HG02623 (cell line): ENCODE measurements at regions not wholly inside any gene's neighbourhood (a gene's known extent, or its start where the extent isn't known, plus 50 kb on each side); places are given as distances from the start of the nearest gene placed in this dataset.

Experiments used
- ATAC-seq: cut with Tn5 transposase; IDR thresholded peaks from one replicate; pipeline ENCODE4 v1.9.1; 2021; ENCODE audit warnings: moderate library complexity; ENCODE audit not compliant: unreplicated experiment

DNA sequence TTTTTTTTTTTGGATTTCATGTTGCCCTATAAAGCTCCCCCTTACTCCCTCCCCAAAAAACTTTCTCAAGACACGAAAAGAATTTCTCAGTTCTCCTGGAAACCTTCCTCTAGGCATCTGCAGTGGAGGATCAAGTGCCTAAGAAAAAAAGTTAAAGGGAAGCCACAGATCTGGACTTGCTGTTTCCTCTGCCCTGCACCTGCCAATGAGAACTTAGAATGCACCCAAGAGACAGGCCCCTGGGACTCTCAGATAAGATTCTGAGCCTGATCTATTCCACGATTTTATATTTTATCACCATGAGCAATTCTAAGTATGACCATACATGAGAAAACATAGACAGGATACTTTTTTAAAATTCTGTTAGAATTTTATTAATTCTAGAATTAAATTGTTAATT lies 728.9 kb downstream of the BCL11B start:
- no peak for ATAC-seq

DNA sequence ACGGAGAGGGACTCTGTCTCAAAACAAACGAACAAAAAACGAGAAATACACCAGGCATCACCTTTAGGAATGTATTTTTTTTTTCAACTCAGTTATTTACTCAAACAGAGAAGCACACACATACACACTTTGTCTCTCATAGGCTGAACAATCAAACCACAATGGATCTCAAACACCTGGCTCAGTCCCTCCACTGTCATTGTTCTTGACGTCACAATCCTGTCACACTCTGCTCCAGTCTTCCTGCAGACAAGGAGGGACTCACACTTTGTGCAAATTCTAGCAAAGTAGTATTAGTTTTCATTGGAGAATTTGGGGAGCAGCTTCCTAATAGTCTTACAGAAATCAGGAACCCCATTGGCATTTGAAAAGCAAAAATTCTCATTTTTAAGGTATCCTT lies 727.8 kb downstream of the BCL11B start:
- no peak for ATAC-seq

DNA sequence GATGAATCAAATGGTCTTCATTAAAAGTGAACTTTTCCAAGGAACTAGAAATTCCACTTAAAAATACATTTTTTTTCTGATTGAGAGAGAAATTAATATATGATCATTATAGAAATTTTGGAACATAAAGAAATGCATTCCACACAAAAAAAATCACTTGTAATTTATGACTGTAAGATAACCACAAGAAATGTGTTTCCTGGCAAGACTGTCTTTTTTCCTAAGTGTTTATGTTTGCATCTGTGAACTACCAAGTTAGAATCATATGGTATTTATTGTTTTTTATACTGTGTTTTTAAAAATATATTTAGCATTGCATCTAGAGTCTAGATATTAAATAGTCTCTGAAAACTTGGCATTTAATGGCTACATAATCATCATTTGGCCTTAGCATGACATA lies 726.8 kb downstream of the BCL11B start:
- ATAC-seq: no peak

DNA sequence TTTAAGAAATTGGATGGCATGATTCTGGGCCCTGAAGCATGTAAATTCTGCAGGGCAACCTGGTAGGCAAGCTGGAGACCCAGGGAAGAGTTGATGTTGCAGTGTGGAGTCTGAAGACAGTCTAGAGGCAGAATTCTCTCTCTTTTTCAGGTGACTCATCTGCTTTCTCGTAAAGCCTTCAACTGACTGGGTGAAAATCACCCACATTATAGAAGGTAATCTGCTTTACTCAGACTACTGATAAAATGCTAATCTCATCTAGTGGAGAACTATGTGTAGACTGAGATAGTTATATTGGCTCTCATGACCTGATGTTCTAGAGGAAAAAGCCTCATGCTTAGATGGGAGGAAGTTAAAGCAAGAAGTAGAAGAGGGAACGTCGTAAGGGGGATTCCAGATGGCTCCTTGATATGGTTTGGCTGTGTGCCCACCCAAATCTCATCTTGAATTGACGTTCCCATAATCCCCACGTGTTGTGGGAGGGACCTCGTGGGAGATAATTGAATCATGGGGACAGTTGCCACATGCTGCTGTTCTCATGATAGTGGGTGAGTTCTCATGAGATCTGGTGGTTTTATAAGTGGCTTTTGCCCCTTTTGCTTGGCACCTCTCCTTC lies 723.8 kb downstream of the BCL11B start:
- no peak for ATAC-seq

DNA sequence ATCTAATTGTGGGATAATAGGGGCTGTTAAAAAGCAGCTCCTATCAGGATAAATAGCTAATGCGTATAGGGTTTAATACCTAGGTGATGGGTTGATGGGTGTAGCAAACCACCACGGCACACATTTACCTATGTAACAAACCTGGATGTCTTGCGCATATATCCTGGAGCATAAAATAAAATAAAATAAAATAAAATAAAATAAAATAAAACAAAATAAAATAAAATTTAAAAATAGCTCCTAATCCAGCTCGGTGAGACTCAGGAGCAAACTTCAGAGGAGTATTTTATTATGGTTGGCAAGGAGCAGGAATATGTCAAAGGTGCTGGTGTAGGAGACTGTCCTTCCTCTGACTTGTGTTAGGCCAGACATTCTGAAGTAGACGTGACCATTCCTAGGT lies 721.0 kb downstream of the BCL11B start:
- no peak for ATAC-seq

DNA sequence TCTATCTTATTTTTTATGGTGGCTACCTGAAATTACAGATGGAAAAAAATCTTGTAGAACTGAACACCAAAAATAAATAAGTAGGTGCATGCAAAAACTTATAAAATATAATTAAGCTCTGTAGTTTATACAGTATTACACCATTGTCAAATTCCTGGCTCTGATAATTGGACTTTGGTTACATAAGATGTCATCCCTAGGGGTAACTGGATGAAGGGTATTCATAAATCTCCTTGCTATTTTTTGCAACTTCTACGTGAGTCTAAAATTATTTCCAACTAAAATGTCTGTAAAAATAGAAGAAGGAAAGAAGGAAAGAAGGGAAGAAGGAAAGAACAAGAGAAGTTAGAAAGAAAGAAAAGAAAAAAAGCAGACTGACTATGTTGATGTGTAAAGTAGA lies 716.6 kb downstream of the BCL11B start:
- no peak for ATAC-seq

DNA sequence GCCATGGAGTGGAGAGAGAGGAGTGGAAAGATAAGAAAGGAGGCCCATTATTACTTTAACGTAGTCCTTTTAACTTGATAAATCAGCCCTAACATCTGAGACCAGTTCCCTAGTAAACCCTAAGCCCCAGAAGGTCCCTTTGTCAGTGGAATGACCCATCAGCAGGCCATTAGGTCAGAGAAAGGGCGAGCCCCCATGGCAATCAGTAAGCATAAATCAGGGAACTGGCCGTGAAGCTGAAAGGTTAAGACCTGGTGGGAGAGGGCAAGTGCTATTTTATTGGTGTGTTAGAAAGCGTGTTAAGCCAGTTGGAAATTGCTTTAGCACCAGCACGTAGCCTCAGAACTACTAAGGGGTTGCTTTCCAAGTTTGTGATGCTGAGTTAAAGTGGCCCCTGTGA lies 708.0 kb downstream of the BCL11B start:
- no peak for ATAC-seq

DNA sequence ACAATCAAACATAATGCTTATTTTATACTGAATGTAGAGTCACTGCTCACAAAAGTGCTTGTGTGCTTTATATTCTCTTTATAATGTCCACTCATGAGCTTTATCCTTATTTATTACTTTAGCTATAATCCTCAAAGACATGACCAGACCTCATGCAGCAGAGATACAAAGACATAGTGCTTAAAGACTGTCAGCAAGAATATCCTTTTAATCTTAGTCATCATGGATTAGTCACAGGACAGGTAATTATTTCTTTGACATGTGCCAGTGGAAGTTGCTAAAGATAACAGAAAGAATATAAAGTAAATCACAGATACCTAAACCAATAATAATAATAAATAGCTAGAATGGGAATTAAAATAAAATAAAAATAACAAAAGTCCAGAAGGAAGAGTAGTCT lies 707.5 kb downstream of the BCL11B start:
- ATAC-seq: no peak

DNA sequence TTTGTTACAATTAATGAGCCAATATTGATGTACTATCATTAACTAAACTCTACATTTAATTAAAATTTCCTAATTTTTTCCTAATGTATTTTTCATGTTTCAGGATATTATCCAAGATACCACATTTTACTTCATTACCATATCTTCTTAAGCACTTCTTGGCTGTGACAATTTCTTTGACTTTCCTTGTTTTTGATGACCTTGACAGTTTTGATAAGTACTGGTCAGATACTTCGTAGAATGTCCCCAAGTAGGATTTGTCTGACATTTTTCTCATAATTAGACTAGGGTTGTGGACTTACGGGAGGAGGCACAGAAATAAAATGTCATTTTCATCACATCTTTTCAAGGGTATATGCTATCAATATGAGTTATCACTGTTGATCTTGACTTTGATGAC lies 700.9 kb downstream of the BCL11B start:
- no peak for ATAC-seq

DNA sequence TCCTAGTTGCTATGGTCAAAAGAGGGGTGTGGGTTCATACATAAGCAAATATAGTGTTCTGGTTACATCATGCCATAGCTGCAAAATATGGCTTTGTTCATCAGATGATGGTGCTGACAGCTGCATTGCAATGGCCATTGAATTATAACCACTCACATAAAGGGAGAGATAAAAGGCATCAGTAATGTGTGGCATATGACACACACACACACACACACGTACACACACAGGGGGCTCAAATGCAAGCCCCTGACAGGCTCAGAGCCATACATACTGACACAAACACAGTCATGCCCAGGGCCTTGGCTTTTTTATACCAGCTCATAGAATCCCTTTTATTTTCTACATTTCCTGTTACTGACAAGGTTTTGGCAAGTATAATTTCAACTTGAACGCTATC lies 698.9 kb downstream of the BCL11B start:
- no peak for ATAC-seq

DNA sequence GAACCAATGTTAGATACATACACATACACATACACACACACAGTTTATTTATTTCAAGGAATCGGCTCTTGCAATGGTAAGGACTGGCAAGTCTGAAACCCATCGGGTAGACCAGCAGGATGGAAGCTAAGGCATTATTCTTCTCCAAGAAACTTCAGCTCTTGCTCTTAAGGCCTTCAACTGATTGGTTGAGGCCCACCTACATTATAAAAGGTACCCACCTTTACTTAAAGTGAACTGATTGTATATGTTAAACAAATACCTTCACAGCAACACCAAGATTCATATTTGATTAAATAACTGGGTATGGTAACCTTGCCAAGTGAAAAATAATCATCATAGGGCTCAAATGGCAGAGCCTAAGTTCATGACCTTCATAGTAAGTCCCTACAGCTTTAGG lies 695.5 kb downstream of the BCL11B start:
- no peak for ATAC-seq

DNA sequence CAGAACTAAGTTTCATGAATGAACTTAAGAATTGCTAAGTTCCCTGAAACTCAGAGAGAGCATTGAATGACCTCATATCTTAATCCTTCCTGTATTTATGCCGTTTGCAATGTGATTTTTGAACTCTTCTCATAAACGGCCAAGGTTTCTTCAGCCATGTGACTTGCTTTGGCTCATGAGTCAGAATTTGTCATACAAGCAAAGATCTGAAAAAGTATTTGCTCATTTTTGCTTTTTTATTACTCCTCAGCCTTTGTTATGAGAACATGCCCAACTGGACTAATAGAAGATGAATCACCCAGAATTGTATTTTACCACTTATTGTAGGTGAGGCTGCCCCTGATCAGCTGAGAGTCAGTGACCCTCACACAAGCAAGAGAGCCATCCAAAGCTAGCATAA lies 693.8 kb downstream of the BCL11B start:
- ATAC-seq: no peak

DNA sequence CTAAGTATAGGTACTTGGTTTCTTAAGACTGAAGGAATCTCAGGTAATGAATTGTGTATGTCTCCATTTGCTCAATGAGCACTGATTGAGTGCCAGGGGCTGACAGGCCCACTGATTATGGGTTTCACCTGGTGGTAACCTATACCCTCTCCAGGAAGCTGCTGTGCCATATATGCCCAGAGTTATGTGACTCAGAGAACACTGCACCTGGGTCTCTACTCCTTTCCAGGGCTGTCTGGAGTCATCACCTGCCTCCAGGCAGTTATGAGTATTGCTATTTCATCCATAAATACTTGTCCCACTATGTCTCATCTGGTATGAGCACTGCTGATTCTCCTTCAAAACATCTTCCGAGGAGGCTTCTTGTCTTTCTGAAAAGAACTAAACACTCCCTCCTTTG lies 692.9 kb downstream of the BCL11B start:
- ATAC-seq: no peak

DNA sequence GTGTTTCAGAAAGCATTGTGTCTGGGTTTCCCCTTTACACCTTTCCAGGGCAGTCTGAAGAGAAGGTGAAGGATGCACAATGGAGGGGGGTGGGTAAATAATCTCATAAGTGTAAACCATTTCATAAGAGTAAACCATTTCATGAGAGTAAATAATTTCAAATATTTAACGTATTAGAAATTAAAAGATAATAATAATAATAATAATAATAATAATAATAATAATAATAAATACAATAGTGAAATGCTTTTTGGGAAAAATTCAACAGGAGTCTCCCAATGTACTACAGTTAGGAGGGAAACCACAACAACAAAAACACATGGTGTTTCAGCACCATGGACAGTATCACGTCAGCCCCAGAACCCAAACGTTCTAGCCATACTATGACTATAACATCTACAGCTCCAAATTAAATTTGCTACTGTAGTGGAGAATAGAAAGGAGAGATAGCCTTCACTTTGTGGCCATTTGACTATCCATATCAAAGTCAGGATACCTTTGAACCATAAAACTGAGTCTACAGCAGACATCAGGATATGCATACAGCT lies 691.8 kb downstream of the BCL11B start:
- no peak for ATAC-seq

DNA sequence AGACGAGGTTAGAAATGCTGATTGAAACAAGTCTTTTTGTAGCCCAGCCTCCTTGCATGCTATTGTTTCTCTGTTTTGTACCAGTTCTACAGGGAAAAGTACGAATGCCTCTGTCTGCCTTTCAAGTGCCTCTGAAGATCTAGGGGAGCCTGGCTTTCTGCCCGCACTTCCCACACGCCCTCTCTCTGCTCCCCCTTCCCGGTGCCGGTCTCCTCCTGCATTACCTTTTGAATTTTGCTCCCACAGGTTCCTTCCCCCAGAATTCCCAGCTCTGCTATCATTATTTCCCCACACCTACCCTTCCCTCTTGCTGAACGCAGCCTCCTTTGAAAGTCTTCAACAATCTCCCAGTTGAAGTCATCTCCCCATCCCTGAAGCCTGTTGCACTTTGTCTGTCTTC lies 689.7 kb downstream of the BCL11B start:
- no peak for ATAC-seq

DNA sequence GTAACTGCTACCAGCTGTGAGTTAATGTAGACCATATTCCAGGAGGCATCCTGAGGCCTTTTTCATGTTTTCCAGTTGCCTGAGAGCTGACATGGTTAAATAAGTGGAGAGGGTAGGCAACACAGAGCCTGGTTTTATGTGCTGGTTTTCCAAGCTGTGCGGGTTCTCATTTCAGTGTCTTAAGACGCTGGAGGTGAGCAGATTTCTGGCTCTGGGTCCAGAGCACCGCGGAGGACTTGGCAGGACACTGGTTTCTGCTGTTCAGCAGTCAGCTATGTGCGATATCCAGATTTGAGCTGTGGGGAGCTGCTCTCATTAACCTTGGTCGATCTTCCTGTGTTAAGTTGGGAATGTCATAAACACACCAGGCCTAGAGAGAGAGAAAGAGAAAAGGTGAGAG lies 680.8 kb downstream of the BCL11B start:
- no peak for ATAC-seq

DNA sequence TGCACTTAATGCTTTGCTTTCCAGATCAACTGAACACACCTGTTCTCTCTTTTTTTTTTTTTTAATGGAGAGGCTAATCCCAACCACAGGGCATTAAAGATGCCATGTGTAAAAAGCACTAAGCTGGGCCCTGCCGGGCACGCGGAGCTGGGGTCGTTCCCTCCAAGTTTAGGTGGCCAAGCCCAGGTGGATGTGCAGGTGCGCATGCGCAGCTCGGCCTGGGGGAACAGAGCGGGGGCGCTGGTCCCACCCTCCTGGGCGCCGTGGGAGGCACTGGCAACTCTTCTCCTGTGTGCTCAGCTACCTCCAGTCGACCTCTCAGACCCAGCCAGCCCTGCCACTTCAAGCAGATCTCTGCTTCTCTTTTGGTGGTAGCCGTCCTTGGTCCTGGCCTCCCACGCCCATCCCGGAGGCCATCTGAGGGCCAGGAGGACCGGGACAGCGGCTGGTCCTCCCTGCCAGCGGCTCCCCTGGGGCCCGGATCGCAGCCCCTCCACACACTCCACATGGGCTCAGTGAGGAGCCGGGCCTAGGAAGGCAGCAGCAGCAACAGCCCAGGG lies 679.3 kb downstream of the BCL11B start:
- no peak for ATAC-seq

DNA sequence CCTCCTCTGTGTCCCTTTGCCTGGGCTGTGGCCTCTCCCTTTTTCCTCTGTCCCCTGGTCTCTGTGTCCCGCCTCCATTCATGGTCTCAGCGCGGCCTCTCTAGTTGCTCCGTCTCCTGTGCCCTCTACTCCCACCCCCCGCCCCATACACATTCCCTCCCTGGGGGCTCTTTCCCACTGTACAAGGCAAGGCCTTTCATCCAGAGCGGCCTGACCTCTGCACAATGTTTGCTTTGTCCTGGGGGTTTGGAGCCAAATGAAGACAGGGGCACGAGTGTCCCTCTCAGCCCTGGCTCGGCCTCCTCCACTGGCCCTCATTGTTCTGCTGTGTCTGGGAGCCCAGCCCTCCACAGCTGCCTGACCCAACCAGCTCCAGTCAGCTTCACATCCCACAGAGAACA lies 678.6 kb downstream of the BCL11B start:
- no peak for ATAC-seq

DNA sequence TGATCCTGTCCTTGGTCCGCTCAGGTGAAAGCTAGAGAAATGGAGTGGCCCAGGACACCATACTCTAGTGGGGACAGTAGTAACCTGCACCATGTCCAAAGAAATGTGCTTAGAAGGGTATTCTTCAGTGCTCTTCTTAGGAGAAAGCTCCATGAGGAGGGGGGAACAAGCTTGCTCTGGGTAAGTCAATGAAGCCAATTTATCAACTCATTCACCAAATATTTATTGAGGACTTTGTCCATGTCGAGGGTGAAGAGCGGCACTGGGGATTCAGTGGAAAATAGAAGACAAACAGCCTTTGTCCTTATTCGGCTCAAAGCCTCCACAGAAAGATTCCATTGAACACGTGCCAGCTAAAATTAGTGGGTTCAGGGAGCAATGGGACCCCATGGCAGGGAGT lies 677.8 kb downstream of the BCL11B start:
- no peak for ATAC-seq

DNA sequence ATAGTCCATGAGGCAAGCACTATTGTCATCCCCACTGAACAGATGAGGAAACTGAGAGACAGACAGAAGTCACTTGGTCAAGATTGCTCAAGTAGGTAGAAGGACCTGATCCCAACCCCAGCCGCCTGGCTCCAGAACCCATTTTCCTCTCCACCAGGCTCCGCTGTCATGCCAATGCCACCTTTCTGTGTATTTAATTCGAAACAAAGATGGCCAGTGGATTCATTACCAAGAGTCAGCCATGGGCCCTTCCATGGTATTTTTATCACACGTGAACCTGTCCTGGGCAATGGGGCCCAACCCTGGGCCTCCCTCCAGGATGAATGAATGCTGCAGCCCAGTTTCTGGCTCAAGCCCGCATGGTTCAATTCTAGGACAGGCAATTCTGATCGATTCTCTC lies 673.4 kb downstream of the BCL11B start:
- ATAC-seq: no peak

DNA sequence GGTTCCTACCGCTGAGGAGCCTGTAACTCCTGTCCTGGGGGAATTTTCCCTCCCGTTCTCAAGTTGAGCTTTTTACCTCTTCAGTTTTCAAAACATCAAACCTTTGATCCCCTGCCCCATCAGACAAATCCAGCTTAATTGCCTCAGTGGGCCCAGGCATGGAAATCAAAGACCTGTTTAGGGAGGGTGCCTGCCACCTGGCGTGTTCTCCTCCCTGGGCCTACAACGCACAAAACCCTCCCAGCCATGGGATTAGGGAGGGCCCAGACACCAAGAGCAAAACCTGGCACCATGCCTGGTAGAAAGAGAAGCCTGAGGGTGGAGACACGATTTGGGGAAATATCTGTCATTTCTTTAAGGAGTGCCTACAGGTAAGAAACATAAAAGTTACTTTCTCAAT lies 672.9 kb downstream of the BCL11B start:
- ATAC-seq: no peak

DNA sequence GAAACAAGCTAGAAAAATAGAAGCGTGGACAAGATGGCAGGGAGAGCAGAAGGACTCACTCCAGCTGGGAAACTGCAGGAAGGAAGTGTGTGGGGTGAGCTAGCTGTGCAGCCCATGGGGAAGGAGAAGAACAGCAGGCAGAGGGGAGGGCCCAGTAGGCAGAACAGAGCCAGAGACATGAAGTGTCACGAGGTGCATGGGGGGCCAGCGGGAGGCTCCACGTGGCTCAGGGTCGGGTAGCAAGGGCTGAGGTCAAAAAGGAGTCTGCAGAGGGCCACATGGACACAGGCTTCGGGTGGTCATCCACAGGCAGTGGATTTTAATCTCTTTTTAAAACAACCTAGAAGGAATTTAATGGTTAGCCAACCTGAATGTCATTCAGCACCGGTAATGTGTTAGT lies 669.0 kb downstream of the BCL11B start:
- no peak for ATAC-seq

DNA sequence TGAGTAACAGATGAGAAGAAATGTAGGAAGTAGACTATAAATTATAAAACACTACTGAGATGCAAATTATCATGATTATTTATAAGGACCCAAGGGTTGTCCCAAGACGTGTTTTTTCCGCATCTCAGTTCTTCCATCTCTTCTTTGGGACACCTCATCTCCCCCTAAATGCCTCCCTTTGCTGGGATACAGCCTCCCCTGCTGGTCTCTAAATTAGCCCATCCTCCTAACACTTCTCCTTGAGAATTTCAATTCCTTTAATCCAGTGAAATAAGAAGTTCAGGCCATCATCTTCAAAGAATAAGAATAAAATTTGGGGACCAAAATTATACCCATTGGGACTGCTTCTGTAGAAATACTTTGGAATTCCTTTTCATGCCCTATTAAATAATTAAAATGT lies 667.0 kb downstream of the BCL11B start:
- no peak for ATAC-seq
